Neural progenitor cell (in vitro differentiated cells): ENCODE measurements at regions not wholly inside any gene's neighbourhood (a gene's known extent, or its start where the extent isn't known, plus 50 kb on each side); places are given as distances from the start of the nearest gene placed in this dataset.

ENCODE experiments used
- DNase-seq: peaks from one replicate; pipeline ENCODE4 v3.0.0-alpha.2; 2016; ENCODE audit warnings: low spot score
- H2AFZ ChIP-seq: fragments of 200-600 bp; sonication (generic); replicated peaks from 2 replicates; pipeline ENCODE4 v1.6.1; 2016; ENCODE audit warnings: antibody characterized with exemption
- H3F3A ChIP-seq: fragments of 200-600 bp; sonication (generic); 2 replicates; pipeline ENCODE4 v1.6.1; 2016; ENCODE audit warnings: antibody characterized with exemption, low read depth
- H3K27ac ChIP-seq: fragments of 200-600 bp; sonication (generic); 2 replicates; pipeline ENCODE4 v1.5.1; 2016; ENCODE audit warnings: mild to moderate bottlenecking
- H3K27me3 ChIP-seq: fragments of 200-600 bp; sonication (generic); 2 replicates; pipeline ENCODE4 v1.6.1; 2016; ENCODE audit warnings: mild to moderate bottlenecking, moderate library complexity
- H3K36me3 ChIP-seq: fragments of 200-600 bp; sonication (generic); 2 replicates; pipeline ENCODE4 v1.5.1; 2016
- H3K4me1 ChIP-seq: fragments of 200-600 bp; sonication (generic); 2 replicates; pipeline ENCODE4 v1.6.1; 2016; ENCODE audit warnings: mixed run types
- H3K4me2 ChIP-seq: fragments of 200-600 bp; sonication (generic); 2 replicates; pipeline ENCODE4 v1.6.1; 2016
- H3K4me3 ChIP-seq: fragments of 200-600 bp; sonication (generic); 2 replicates; pipeline ENCODE4 v1.5.1; 2016
- H3K79me2 ChIP-seq: fragments of 200-600 bp; sonication (generic); 2 replicates; pipeline ENCODE4 v1.6.1; 2016; ENCODE audit warnings: low read depth
- H3K9ac ChIP-seq: fragments of 200-600 bp; sonication (generic); 2 replicates; pipeline ENCODE4 v1.6.1; 2016
- H3K9me3 ChIP-seq: fragments of 200-600 bp; sonication (generic); 2 replicates; pipeline ENCODE4 v1.5.1; 2016; ENCODE audit warnings: low read depth
- H4K20me1 ChIP-seq: fragments of 200-600 bp; sonication (generic); 2 replicates; pipeline ENCODE4 v1.6.1; 2016; ENCODE audit warnings: low read depth
- H3K27ac Mint-ChIP-seq: 3 replicates; pipeline ENCODE4 v1.8.0; 2021; ENCODE audit warnings: mixed read lengths
- H3K27me3 Mint-ChIP-seq: 2 replicates; pipeline ENCODE4 v1.8.0; 2022; ENCODE audit warnings: low read depth, mild to moderate bottlenecking, inconsistent platforms, moderate library complexity, mixed read lengths; ENCODE audit not compliant: insufficient read depth
- H3K36me3 Mint-ChIP-seq: 3 replicates; pipeline ENCODE4 v1.8.0; 2021; ENCODE audit warnings: mixed read lengths
- H3K4me1 Mint-ChIP-seq: 3 replicates; pipeline ENCODE4 v1.8.0; 2021; ENCODE audit warnings: mixed read lengths
- H3K4me3 Mint-ChIP-seq: 3 replicates; pipeline ENCODE4 v1.8.0; 2021; ENCODE audit warnings: mild to moderate bottlenecking, moderate library complexity, mixed read lengths
- H3K9me3 Mint-ChIP-seq: 3 replicates; pipeline ENCODE4 v1.8.0; 2020; ENCODE audit warnings: mixed read lengths
- EZH2 ChIP-seq: fragments of 200-600 bp; sonication (generic); IDR thresholded peaks from 2 replicates; pipeline ENCODE4 v1.6.1; 2017; ENCODE audit warnings: antibody characterized with exemption, mild to moderate bottlenecking, moderate library complexity
- EZH2phosphoT487 ChIP-seq: fragments of 200-600 bp; sonication (generic); IDR thresholded peaks from 2 replicates; pipeline ENCODE4 v1.6.1; 2017; ENCODE audit warnings: antibody characterized with exemption
- TF ChIP-seq, protein P1 (sequence below): fragments of 200-600 bp; sonication (generic); IDR thresholded peaks from 2 replicates; pipeline ENCODE4 v1.5.1; 2017; ENCODE audit warnings: antibody characterized with exemption, mild to moderate bottlenecking

DNA sequence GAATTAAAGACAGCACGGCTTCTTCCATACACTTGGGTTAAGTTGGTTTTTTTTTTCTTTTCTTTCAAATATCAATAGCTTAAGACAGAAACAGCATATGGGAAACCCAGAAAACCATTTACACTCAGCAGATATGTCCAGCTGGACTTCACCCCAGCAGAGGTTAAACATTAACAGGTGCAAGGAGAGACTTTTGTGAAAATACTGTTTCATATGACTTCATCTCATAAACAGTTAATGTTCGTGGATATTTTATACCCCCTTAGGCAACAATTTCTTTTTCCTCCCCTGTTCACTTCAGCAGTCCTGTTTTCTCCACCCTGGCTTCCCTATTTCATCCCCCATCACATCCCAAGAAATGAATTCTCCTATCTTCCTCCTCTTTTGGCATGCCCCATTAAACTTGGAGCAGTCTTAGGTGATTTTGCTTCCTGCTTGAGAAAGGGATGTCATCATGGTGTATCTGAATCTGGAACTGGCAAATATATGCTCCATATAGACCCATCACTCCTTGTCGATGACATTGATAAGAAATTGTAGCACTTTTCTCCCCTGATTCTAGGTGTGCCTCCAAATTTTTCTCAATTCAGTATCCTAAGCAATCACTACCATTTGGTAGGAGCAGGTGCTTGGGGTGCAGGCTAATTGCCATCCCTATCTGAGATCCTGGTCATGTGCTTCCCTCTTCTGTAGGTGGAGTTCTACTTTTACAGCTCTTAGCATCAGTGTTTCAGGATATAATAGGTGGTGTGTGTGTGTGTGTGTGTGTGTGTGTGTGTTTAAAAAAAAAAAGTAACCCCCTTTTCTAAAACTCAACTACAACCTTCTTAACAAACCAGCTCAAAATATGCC is 67.9 kb downstream of the BMP4 start:
- no peak overlapping the region for H3K4me3 Mint-ChIP-seq
- Histone ChIP-seq H3K4me3 (no peak overlapping the region), H3K4me2 (no peak overlapping the region), H3K9me3 (no peaks in the 10 kb centered on the region), H3K36me3 (no peaks in the 10 kb centered on the region), H3K27ac (no peak overlapping the region), H4K20me1 (no peaks in the 10 kb centered on the region), H3F3A (no peaks in the 10 kb centered on the region), H3K79me2 (no peaks in the 10 kb centered on the region), H2AFZ (no peak overlapping the region), H3K9ac (no peak overlapping the region), H3K27me3 (no peaks in the 10 kb centered on the region), H3K4me1 (peaks cover 11% of the 10 kb centered on the region)
- no peaks in the 10 kb centered on the region for H3K9me3 Mint-ChIP-seq
- DNase-seq = no peak
- TF ChIP-seq EZH2phosphoT487 (no peak), EZH2 (no peak)
- TF ChIP-seq, protein P1, sequence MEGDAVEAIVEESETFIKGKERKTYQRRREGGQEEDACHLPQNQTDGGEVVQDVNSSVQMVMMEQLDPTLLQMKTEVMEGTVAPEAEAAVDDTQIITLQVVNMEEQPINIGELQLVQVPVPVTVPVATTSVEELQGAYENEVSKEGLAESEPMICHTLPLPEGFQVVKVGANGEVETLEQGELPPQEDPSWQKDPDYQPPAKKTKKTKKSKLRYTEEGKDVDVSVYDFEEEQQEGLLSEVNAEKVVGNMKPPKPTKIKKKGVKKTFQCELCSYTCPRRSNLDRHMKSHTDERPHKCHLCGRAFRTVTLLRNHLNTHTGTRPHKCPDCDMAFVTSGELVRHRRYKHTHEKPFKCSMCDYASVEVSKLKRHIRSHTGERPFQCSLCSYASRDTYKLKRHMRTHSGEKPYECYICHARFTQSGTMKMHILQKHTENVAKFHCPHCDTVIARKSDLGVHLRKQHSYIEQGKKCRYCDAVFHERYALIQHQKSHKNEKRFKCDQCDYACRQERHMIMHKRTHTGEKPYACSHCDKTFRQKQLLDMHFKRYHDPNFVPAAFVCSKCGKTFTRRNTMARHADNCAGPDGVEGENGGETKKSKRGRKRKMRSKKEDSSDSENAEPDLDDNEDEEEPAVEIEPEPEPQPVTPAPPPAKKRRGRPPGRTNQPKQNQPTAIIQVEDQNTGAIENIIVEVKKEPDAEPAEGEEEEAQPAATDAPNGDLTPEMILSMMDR = no peak
- no peaks in the 10 kb centered on the region for H3K36me3 Mint-ChIP-seq
- H3K4me1 Mint-ChIP-seq = no peaks in the 10 kb centered on the region
- no peaks in the 10 kb centered on the region for H3K27me3 Mint-ChIP-seq
- H3K27ac Mint-ChIP-seq = no peak overlapping the region

DNA sequence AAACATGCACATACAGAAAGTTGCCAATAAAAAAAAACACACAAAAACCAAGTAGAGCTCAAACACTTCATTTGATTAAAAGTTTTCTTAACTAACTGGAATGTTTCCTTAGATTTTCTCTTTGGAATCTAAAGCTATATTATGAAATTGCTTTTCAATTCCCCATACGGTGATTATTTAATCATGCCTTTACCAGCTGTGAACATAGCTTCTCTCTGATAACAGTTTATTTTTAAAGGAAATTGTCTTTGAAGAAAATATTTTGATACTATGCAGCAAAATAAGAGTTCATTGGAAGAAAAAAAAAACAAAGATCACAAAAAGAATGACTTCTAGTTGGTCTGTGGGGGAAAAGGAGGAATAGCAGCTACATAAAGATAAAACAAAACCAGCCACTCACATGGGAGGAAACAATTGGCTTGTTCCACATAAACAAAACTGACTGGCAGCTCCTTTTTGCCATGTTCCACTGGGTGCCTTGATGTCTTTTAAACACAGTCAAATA is 71.4 kb downstream of the BMP4 start:
- Mint-ChIP-seq H3K27me3 (no peaks in the 10 kb centered on the region), H3K36me3 (no peaks in the 10 kb centered on the region), H3K27ac (no peak overlapping the region), H3K9me3 (no peaks in the 10 kb centered on the region), H3K4me3 (no peak overlapping the region), H3K4me1 (peaks cover 13% of the 10 kb centered on the region)
- DNase-seq = no peak
- H3K4me3 ChIP-seq = no peak overlapping the region
- H3K36me3 ChIP-seq = no peaks in the 10 kb centered on the region
- H3K27me3 ChIP-seq = no peaks in the 10 kb centered on the region
- TF ChIP-seq, protein P1 = no peak
- no peak for TF ChIP-seq EZH2phosphoT487
- no peak for TF ChIP-seq EZH2
- H3K9ac ChIP-seq = no peak overlapping the region
- no peak overlapping the region for H3K27ac ChIP-seq
- H3K79me2 ChIP-seq = no peaks in the 10 kb centered on the region
- H3K4me2 ChIP-seq = no peak overlapping the region
- H4K20me1 ChIP-seq = no peaks in the 10 kb centered on the region
- peak overlapping the region; percentile 38 for H2AFZ ChIP-seq
- no peaks in the 10 kb centered on the region for H3F3A ChIP-seq
- H3K4me1 ChIP-seq = no peaks in the 10 kb centered on the region
- H3K9me3 ChIP-seq = no peaks in the 10 kb centered on the region

DNA sequence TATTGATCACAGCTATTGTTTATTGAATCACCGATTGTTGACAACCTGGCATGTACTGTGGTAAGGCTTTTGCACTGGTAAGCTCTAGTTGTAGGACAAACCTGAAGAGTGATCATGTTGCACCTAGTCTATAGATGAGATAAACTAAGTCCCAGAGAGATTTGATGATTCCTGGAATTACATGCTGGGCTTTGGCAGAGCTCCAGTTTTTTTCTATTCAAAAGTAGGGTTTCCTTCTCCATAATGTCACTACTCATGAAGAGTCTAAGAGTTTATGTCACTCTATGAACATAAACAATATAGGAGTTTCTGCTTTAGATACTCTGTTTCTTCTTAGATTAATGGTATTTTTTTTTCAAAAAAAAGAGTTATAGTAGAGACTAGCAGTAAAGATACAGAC is 72.0 kb downstream of the BMP4 start:
- H3K36me3 Mint-ChIP-seq = no peaks in the 10 kb centered on the region
- no peaks in the 10 kb centered on the region for H3K36me3 ChIP-seq

More for the DNA sequence above, 72.0 kb downstream of the BMP4 start:
- Histone ChIP-seq H2AFZ (no peak overlapping the region), H3K27me3 (no peaks in the 10 kb centered on the region), H4K20me1 (no peaks in the 10 kb centered on the region), H3K79me2 (no peaks in the 10 kb centered on the region), H3K4me1 (no peaks in the 10 kb centered on the region), H3F3A (no peaks in the 10 kb centered on the region), H3K4me3 (no peak overlapping the region), H3K9me3 (no peaks in the 10 kb centered on the region), H3K9ac (no peak overlapping the region), H3K27ac (no peak overlapping the region), H3K4me2 (no peak overlapping the region)
- TF ChIP-seq, protein P1 = no peak
- TF ChIP-seq EZH2phosphoT487 (no peak), EZH2 (no peak)
- Mint-ChIP-seq H3K27ac (no peak overlapping the region), H3K4me3 (no peak overlapping the region), H3K9me3 (no peaks in the 10 kb centered on the region), H3K27me3 (no peaks in the 10 kb centered on the region), H3K4me1 (peaks cover 17% of the 10 kb centered on the region)
- no peak for DNase-seq
